ENCODE measurements at regions not wholly inside any gene's neighbourhood (a gene's known extent, or its start where the extent isn't known, plus 50 kb on each side); places are given as distances from the start of the nearest gene placed in this dataset.

DNA sequence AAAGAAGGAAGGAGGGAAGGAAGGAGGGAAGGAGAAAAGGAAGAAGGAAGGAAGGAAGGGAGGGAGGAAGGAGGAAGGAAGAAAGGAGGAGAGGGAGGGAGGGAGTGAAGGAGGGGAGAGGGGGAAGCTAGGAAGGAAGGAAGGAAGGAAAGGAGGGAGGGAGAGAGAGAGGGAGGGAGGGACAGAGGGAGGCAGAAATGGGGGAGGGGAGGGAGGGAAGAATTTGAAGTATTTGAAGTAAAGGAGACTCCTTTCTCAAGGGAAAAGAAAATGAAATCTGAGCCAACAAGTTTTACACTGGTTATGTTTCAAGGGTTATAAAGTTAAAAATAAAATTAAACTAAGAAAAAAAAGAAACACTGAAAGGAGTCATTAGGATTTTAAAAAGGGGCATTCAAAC is 431.4 kb downstream of the BRINP3 start:
- TF ChIP-seq, protein P1, sequence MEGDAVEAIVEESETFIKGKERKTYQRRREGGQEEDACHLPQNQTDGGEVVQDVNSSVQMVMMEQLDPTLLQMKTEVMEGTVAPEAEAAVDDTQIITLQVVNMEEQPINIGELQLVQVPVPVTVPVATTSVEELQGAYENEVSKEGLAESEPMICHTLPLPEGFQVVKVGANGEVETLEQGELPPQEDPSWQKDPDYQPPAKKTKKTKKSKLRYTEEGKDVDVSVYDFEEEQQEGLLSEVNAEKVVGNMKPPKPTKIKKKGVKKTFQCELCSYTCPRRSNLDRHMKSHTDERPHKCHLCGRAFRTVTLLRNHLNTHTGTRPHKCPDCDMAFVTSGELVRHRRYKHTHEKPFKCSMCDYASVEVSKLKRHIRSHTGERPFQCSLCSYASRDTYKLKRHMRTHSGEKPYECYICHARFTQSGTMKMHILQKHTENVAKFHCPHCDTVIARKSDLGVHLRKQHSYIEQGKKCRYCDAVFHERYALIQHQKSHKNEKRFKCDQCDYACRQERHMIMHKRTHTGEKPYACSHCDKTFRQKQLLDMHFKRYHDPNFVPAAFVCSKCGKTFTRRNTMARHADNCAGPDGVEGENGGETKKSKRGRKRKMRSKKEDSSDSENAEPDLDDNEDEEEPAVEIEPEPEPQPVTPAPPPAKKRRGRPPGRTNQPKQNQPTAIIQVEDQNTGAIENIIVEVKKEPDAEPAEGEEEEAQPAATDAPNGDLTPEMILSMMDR (IDR thresholded peaks at IDR 0.05; ENCODE audit: low read length): no peak
- TF ChIP-seq EZH2 (optimal IDR thresholded peaks at IDR 0.05; ENCODE audit: low read depth, low read length): no peak
- no peak for TF ChIP-seq EZH2phosphoT487 (IDR thresholded peaks at IDR 0.05; ENCODE audit: low read length)

All from MM.1S (cell line).